Fibroblast of lung (primary cell): ENCODE measurements at regions not wholly inside any gene's neighbourhood (a gene's known extent, or its start where the extent isn't known, plus 50 kb on each side); places are given as distances from the start of the nearest gene placed in this dataset.

ENCODE experiments used
- EZH2 ChIP-seq: IDR thresholded peaks from 2 replicates; pipeline ENCODE4 v1.5.1; 2012; ENCODE audit warnings: low read length, control low read depth, mild to moderate bottlenecking; ENCODE audit errors: missing control alignments
- TF ChIP-seq, protein P1 (sequence below), 2 donors: IDR thresholded peaks in 1 of 2; conservative IDR thresholded peaks in 1 of 2; 1 replicate in 1 of 2; 2 replicates in 1 of 2; pipeline ENCODE4 v1.5.1; 2011 to 2012; ENCODE audit warnings: low read length in 2 of 2, control low read depth in 1 of 2, inconsistent platforms in 1 of 2, low read depth in 1 of 2, mild to moderate bottlenecking in 1 of 2

DNA sequence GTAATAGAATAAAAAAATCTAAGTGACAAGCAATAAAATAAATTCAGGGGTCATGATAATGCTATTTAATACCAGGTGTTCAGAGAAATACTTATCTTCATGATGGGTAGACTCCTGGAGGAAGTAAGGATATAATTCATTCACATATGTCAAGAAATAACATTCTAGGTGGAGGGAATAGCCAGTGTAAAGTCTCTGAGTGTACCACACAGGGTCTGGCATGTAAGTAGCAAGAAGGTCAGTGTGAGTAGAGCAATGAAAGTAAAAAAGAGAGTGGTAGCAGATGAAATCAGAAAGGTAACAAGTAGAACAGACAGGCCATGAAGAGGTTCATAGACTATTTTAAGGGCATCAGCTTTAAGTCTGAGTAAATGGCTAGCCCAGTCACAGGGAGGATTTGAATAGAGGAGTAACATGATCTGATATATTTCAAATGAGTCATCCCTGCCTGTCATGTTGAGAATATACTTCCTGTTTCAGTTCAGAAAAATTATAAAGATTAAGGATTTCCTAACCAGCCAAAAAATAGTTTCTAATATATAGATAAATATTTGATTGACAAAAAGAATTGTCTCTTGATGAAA lies 519.9 kb downstream of the C12orf50 start:
- TF ChIP-seq, protein P1, sequence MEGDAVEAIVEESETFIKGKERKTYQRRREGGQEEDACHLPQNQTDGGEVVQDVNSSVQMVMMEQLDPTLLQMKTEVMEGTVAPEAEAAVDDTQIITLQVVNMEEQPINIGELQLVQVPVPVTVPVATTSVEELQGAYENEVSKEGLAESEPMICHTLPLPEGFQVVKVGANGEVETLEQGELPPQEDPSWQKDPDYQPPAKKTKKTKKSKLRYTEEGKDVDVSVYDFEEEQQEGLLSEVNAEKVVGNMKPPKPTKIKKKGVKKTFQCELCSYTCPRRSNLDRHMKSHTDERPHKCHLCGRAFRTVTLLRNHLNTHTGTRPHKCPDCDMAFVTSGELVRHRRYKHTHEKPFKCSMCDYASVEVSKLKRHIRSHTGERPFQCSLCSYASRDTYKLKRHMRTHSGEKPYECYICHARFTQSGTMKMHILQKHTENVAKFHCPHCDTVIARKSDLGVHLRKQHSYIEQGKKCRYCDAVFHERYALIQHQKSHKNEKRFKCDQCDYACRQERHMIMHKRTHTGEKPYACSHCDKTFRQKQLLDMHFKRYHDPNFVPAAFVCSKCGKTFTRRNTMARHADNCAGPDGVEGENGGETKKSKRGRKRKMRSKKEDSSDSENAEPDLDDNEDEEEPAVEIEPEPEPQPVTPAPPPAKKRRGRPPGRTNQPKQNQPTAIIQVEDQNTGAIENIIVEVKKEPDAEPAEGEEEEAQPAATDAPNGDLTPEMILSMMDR (conservative IDR thresholded peaks at IDR 0.05 in 1 of 2, IDR thresholded peaks at IDR 0.05 in 1 of 2; ENCODE audit: low read depth in 1 of 2, low read length in 2 of 2) = no peak
- no peak for TF ChIP-seq EZH2
